Right lobe of liver (tissue), 4 donors: ENCODE measurements at regions not wholly inside any gene's neighbourhood (a gene's known extent, or its start where the extent isn't known, plus 50 kb on each side); places are given as distances from the start of the nearest gene placed in this dataset.

Source experiments
- POLR2A ChIP-seq: fragments of 450-650 bp; IDR thresholded peaks from one replicate; pipeline ENCODE4 v1.6.1; 2017; ENCODE audit warnings: antibody characterized with exemption, mild to moderate bottlenecking
- TF ChIP-seq, protein P1 (sequence below), 4 donors: fragments of 200-600 bp in 3 of 4; fragments of 450-650 bp in 1 of 4; IDR thresholded peaks; one replicate each; pipeline versions ENCODE4 v1.5.1 to v1.8.0; 2016 to 2022; ENCODE audit warnings: antibody characterized with exemption in 4 of 4, mild to moderate bottlenecking in 2 of 4
- donor health status: DM: no; HTN: no; CAD: no.
- donor health status: DM: no; HTN: no; CAD: no.
- donor health status: DM: no; HTN: yes; CAD: no.

- TF ChIP-seq, protein P1, sequence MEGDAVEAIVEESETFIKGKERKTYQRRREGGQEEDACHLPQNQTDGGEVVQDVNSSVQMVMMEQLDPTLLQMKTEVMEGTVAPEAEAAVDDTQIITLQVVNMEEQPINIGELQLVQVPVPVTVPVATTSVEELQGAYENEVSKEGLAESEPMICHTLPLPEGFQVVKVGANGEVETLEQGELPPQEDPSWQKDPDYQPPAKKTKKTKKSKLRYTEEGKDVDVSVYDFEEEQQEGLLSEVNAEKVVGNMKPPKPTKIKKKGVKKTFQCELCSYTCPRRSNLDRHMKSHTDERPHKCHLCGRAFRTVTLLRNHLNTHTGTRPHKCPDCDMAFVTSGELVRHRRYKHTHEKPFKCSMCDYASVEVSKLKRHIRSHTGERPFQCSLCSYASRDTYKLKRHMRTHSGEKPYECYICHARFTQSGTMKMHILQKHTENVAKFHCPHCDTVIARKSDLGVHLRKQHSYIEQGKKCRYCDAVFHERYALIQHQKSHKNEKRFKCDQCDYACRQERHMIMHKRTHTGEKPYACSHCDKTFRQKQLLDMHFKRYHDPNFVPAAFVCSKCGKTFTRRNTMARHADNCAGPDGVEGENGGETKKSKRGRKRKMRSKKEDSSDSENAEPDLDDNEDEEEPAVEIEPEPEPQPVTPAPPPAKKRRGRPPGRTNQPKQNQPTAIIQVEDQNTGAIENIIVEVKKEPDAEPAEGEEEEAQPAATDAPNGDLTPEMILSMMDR (IDR thresholded peaks at IDR 0.05) = no peak
- no peak for TF ChIP-seq POLR2A
Observed at GRCh38 chr2:160582490-160583145, 89.0 kb upstream of the RBMS1 start.
